ENCODE measurements at regions not wholly inside any gene's neighbourhood (a gene's known extent, or its start where the extent isn't known, plus 50 kb on each side); places are given as distances from the start of the nearest gene placed in this dataset.

DNA sequence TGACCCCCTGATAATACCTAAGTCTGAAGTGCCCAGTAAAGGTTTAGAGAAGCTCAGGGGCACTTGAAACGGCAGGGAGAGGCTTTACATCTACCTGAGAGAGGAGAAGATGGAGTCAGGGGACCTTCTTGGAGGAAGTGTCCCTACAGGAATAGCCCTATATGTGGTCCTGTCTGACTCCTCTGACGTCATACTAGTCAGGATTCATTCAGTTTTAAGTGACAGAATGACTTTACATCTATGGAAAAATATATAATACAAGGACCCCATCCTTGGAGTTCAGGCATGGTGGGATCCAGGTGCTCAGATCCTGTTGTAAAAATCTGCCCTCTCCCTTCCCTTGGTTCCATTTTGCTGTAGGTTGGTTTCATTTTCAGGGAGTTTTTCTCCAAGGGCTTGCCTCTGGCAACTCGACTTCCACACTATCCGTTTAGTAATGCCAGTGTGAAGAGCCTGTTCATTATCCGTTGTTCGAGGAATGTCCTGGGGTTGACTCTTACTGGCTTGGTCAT lies 205.6 kb downstream of the IRF8 start:
- TF ChIP-seq, protein P1, sequence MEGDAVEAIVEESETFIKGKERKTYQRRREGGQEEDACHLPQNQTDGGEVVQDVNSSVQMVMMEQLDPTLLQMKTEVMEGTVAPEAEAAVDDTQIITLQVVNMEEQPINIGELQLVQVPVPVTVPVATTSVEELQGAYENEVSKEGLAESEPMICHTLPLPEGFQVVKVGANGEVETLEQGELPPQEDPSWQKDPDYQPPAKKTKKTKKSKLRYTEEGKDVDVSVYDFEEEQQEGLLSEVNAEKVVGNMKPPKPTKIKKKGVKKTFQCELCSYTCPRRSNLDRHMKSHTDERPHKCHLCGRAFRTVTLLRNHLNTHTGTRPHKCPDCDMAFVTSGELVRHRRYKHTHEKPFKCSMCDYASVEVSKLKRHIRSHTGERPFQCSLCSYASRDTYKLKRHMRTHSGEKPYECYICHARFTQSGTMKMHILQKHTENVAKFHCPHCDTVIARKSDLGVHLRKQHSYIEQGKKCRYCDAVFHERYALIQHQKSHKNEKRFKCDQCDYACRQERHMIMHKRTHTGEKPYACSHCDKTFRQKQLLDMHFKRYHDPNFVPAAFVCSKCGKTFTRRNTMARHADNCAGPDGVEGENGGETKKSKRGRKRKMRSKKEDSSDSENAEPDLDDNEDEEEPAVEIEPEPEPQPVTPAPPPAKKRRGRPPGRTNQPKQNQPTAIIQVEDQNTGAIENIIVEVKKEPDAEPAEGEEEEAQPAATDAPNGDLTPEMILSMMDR (IDR thresholded peaks at IDR 0.05): no peak
- no peak for TF ChIP-seq POLR2A (IDR thresholded peaks at IDR 0.05)

Measured in testis (tissue), 2 donors.